HG03432 (cell line): ENCODE measurements at regions not wholly inside any gene's neighbourhood (a gene's known extent, or its start where the extent isn't known, plus 50 kb on each side); places are given as distances from the start of the nearest gene placed in this dataset.

ENCODE experiments used
- ATAC-seq: cut with Tn5 transposase; IDR thresholded peaks from one replicate; pipeline ENCODE4 v1.9.1; 2021; ENCODE audit warnings: mild to moderate bottlenecking, moderate library complexity; ENCODE audit not compliant: unreplicated experiment

GRCh38 chr4:43341741-43342140, 449.2 kb downstream of the GRXCR1 start:
- ATAC-seq, result no peak

DNA sequence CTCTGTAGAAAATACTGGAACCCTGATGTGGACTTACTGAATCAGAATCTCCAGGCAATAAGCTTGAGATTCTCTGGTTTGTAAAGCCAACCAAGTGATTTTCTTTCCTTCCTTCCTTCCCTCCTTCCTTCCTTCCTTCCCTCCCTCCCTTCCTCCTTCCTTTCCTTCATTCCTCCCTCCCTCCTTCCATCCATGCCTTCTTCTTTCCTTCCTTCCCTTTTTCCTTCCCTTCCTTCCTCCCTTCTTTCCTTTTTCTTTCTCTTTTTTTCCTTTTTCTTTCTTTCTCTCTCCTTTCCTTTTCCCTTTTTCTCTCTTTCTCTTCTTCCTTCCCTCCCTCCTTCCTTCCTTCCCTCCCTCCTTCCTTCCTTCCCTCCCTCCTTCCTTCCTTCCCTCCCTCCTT, 450.8 kb downstream of the GRXCR1 start:
- ATAC-seq, result no peak

GRCh38 chr4:43345323-43345925, 452.9 kb downstream of the GRXCR1 start:
- ATAC-seq, result no peak

GRCh38 chr4:43348591-43348990, 456.1 kb downstream of the GRXCR1 start:
- ATAC-seq, result no peak

DNA sequence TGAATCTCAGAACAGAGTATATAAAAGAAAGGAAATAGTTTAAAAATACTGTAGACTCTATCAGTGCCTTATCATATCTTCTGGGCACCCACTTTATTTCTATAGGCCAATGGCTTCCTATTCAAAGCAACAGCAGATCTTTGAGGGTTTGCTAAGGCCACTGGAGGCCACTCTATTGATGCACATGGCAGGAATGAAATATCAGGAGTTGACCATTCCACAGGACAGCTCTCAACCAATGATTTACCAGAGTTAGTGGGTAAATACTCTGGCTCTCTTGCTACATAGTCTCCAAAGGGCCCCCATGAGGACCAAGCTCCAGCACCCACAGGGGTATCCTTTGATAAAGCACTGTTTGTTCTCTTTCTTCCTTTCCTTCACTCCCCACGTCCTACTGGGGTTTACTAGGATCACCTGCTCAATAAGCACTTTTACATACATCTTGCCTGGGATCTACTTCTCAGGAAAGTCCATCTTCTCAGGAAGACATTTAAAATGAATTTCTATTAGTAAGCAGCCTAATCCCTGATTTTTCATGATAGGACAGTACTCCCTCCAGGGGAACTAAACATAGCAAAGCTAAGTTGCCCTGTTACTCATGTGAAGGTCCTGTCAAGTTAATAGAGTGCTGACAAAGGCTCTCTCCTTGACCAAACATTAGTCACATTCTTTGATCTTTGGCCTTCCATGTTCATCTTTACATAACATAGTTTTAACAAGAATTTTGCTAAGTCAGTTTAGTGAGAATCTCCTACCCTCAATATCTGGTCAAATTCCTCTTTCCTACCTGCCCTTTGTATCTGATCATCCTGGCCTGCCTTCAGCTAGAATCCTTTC, 459.7 kb downstream of the GRXCR1 start:
- no peak for ATAC-seq

DNA sequence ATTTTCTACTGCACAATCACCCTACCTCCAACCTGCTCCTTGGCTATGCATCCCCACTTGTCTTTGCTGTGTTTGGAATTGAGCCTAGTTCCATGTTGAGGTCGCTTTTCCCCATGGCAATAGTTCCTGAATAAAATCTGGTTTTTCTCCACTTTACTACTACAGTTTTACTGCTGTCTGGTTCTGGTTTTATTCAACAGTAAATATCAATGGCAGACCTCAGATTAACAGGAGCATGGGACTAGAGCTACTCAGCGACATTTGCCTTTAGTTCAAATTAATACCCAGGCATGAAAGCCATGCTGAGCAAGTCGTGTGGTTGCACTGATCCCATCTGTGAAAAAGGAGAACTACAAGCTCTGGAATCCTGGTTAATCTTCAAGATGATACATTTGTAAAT, 460.3 kb downstream of the GRXCR1 start:
- no peak for ATAC-seq

DNA sequence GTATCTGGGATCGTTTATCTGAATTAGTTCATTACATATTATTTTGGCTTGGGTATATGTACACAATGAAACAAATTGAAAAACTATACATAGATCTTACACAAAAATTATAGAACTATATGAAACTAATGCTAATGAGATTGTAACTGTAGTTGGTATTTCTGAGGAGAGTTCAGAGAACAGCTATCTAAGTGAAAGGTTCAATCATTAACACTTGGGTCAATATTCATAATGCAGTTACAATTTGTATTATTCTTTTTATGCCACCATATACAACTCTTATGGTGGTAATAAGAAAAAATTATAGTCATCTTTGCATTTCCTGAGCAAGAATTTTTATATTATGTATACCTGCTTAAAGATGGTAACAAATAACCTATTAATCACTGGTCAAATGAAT, 461.0 kb downstream of the GRXCR1 start:
- ATAC-seq, result no peak

- ATAC-seq, result no peak
Measured at GRCh38 chr4:43356786-43357185, 464.3 kb downstream of the GRXCR1 start.

DNA sequence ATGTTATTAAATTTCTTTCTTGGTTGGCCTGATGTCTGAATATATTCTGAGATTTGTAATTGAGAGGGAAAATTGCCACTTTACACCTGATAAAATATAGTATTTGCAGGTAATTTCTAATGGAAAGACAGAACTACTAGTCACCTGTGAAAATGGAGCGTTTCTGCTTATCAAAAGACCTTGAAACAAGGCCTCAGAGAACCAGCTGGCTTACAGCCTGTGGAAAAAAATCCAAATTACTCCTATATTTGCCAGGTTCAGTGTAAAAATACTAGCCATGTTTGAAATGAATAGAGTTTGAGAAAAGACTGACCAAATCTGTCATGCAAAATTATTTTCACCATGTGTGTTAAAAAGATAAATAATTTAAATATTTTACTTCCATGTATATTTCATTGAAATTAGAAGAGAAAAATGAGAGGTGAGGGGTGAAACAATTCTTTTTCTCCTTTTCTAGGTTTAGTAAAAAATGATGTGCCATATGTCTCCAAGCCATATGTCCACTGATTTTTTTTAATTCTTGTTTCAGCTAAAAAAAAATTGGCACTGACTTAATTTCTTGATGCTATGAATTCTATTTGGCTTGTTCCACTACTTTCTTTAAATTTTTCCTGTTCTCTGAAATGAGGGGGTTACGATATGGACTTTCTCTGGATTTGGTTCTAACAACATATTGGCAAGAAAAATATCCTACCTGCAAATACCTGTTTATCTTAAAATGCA, 464.9 kb downstream of the GRXCR1 start:
- ATAC-seq, result no peak

DNA sequence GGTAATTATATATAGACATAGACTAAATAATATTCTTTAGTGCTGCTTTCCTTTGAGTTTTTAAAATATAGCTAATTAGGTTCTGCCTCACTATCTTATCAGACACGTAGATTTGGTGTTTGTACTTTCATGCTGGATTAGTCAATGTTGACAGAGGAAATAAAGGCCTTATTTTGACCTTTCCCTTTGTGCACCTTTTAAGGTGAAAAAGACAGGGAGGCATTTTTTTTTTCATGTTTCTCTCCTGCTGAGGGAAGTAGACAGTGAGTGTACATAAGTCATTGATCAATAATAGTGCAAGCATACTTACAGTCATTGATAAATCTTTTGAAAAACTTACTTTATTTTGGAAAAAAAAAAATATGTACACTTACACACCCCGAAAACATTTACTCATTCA, 467.8 kb downstream of the GRXCR1 start:
- no peak for ATAC-seq

DNA sequence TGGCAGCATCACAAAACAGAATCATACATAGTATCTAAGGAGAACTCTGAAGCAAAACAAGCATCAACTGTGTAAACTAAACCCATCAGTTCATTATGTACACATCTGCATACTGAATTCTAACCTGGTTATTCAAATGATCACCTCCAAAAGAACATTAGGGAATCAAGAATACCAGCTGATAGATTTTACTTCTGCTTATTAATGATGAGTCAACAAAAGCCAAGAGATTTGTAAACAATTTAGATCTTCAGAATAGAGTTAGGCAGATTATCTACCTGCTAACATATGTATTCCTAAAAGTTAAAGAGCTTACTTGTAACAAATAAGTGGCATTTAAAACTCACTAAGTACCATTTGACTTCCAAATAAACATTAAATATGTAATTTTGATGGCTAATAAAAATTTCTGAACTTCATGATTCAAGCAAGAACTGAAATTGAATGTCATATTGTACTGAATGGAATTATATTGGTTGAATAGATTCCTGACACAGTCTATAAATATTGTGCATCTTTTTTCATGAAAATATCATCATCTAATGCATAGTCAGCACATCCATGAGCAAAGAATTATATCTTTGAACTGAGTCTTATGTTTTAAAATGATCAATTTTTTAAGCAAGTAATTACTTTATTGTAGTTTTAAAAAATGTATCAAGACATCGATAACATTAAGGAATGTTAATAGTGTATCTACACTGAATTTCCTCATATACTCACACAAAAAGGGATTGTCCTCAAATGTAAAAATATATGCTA, 470.5 kb downstream of the GRXCR1 start:
- no peak for ATAC-seq

GRCh38 chr4:43369036-43369594, 476.6 kb downstream of the GRXCR1 start:
- no peak for ATAC-seq

DNA sequence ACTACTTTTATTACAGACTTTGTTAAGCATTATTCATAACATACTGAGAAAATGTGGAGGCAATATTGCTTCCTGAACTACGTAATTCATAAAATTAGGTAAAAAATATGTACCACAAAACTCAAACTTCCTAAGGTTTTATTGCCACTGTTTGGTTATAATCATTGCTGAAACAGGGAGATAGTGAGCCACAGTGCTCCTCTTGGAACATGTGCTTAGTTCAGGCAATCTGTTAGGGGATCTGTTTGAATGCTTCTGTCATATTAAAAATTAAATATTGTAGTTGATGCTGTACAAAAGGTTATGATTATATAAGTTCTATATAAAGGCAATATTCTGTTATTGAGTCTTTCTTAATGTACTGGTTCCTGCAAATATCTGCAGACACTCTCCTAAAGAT, 480.7 kb downstream of the GRXCR1 start:
- no peak for ATAC-seq

- ATAC-seq, result no peak
Measured at GRCh38 chr4:43374216-43374751, 481.8 kb downstream of the GRXCR1 start.

DNA sequence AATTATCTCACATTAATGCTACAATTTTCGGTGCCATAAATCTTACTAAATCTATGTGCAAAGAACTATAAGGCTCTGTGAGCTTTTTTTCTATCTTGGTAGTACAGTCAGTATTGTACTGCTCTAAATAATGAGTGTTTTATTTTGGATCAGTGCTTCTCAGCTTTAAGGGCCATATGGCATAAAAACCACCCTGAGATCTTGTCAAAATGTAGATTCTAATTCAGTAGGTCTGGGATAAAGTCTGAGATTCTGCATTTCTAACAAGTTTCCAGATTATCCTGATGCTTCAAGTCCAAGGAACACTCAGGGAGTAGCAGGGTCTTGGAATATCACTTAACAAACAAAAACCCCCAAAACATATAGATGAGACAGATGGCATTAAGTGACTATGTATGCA, 486.5 kb downstream of the GRXCR1 start:
- ATAC-seq, result no peak

DNA sequence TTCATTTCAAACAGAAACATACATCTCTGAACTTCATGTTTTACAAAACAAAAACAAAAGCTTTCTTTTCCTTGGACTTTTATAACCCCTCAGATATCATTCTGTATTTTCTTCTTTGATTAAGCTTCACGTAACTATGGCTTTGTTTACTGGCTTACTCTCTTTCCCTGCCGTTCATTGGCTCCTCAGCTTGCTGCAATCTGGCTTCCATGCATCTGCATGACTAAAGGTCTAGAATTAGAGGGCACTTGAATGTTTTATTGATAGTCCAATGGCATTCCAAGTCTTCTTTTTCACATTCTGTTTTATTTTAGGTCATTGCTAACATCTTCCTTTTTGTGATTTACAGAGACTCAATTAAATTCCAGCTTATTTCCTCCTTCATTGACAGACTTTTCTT, 487.6 kb downstream of the GRXCR1 start:
- ATAC-seq, result no peak

GRCh38 chr4:43391069-43391468, 498.6 kb downstream of the GRXCR1 start:
- no peak for ATAC-seq

DNA sequence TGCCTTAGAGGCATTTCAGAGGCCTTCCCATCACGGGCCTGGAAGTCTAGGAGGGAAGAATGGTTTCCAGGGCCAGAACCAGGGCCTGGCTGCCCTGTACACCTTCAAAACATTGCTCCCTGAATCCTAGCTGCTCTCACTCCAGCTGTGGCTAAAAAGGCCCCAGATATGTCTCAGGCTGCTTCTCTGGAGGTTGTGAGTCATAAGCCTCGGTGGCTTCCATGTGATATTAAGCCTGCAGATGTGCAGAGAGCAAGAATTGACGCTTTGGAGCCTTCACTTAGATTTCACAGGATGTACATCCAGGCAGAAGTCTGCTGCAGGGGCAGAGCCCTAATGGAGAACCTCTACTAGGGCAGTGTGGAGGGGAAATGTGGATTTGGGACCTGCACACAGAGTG, 502.5 kb downstream of the GRXCR1 start:
- no peak for ATAC-seq

DNA sequence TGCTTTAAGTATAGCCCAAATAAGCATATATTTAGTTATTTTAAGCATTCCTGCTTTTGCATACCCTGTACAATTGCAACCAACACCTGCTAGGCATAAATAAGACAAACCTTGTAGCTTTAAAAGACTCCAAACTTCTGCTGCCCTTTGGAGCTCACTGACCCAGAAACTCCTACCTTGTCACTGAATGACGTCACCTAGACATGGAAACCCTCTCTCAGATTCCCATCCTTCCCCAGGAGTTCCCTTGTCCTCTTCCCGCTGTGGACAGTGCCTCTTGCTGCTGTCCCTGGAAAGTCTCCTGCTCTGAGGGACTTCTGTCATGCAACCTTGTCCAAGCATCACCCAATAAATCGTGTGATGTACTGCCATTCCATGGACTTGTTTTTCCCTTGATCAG, 507.2 kb downstream of the GRXCR1 start:
- ATAC-seq, result no peak

- no peak for ATAC-seq
Measured at GRCh38 chr4:43402393-43402792, 509.9 kb downstream of the GRXCR1 start.

DNA sequence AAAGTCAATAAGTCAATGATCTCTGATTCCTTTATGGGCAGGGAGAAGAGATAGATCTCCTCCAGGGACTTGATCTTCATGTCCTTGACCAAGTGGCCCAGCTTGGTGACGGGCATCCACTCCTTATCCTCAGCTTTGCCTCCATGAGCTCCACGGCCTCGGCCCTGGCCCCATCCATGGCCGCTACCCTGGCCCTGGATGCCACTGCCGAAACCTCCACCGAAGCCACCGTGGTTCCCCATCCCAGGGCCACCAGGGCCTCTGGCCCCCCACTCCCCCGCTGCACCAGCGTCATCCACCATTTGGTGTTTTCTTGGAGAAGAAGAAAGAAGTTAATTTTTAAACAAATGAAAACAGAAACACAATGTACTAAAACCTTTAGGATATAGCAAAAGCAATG, 518.1 kb downstream of the GRXCR1 start:
- ATAC-seq, result no peak
